HG02938 (cell line): ENCODE measurements at regions not wholly inside any gene's neighbourhood (a gene's known extent, or its start where the extent isn't known, plus 50 kb on each side); places are given as distances from the start of the nearest gene placed in this dataset.

Experiments
- ATAC-seq: cut with Tn5 transposase; IDR thresholded peaks from one replicate; pipeline ENCODE4 v1.9.1; 2021; ENCODE audit warnings: mild to moderate bottlenecking, moderate library complexity; ENCODE audit not compliant: unreplicated experiment

DNA sequence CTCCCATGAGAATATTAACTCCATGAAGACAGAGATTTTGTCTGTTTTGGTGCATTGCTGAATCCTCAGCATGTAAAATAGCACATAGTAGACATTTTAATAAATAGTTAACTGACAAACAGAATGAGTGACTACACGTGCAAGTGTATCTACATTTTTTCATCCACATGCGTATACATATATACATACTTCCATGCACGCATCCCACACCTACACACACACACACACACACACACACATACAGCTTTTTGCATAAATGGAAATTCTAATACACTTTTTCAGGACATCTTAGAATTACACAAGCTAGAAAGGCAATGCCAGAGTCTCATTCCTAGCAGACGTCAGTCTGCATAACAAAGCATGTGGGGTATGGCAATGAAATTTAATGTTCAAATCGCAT lies 139.7 kb upstream of the LRFN2 start:
- no peak for ATAC-seq

DNA sequence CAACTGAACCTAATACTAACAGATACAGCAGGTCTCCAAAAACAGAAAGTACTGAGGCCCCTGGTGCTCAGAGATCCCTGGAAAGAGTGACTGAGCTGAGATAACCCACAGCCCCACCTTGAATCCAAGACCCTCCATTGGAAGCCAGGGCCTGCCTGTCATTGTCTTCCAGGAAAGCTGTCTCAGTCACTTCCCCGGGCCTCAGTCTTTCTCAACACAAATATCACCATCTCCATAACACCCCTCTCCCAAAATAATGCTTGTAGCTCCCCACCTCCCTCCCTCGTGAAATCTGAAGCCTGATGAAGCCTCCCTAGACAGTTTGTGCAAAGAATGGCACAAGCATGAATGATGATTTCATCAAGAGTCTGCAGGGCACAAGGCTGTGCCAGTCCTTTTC lies 138.2 kb upstream of the LRFN2 start:
- ATAC-seq = no peak

DNA sequence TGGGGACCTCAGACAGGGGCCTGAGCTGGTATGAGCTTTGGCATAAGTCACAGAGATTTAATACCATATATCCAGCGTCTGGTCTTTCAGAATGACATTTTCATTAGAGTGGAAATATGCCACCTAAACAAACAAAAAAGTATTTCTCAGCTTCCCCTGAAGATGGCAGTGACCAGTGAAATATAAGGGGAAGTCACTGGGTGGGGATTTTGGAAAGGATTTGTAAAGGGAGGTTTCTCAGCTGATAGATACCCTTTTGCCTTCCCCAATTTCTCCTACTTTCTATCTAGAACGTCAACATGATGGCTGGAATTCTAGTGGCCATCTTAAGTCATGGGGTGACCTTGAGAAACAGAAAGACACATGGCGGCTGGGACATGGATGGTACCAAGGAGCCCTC lies 137.7 kb upstream of the LRFN2 start:
- ATAC-seq = no peak

DNA sequence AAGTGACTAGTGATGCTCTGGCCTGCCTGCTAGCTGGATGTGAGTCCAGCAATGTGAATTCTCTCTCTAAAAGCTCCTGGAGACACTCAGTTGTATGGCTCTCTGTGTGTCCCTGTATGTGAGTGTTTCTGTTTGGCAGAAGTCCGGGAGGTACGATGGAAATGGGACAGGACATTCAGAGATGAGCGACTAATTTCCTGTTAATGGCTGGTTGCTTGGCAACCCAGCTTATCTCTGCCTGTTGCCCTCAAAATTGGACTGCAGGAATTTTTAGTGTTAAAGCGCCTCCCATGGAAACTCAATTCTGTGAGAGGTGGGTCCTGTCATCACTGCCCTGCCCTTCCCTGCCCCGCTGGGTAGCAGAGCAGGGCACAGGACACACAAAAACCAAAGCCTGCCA lies 136.8 kb upstream of the LRFN2 start:
- no peak for ATAC-seq

DNA sequence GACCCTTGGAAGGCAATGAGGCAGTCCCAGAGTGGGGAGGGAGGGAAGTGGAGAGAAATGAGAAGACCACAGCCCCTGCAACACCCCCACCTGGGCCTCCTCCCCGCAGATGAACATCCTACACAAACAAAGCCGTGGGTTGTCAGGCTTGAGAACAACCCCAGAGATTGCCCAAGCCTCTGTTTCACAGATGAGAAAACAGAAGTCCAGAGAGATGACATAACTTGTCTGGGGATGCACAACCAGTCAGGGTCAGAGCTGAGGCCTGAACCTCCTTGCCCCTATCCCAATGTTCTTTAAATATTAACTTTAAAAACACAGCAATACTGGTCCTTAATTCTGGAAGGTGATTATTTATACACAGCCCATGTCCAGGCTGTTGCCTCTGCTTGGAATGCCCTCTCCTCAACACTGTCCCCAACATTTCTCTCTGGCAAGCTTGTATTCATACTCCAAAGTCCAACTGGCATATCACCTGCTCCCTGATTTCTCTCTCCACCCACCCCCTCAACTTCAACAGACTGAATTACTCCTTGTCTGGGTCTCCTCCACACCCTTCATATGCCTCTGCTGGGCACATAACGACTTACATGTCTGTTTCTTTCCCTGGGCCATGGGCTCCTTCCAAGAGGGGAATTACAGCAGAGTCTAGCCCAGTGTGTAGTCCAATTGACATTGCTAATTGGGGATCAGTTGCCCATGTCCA lies 135.5 kb upstream of the LRFN2 start:
- ATAC-seq = no peak

DNA sequence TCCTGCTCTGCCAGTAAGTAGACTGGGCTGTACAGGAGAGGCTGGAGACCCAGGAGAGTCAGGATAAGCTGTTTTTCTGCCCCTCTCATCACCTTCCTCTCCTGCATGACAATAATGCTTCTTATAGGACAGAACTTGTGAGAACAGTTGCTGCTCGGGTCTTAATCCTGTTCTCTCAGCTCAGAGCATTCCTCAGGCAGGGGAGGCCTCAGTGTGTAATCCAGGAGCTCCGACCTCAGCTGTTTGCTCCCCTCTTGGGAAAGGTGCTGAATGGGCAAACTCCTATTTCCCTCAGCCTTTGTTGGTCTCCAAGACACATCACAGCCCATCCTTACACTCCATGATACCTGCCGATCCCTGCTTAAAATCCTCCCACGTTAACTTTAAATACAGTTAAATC lies 134.9 kb upstream of the LRFN2 start:
- no peak for ATAC-seq

DNA sequence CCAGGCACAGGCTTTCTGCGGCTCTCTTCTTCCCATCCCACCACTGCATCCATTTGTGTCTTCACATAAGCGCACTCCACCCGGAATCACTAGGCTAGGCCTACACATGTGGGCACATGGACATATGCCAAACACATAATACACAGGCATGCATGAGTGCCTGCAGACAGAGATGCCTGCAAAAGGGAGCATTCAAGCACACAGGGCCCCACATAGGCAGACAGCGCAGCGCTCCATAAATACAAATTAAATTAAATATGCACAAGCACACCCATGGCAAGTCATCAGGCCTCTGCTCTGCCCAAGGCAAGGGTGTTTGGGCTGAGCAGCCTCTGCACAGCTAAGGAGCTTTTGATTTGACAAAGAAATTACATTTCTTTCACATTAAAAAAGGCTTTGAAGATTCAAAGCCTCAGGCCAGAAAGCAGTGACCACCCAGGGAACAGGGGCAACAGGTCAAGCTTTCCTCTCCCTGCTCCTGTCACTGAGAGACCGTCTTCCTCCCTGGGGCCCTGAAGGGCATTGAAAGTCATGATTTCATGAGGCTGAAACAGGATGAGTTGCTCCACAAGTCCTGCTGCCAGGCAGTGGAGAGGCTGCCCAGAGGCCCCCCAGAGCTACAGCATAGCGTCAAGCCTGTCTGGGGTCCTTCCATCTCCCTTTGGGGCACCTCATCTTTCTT lies 134.2 kb upstream of the LRFN2 start:
- ATAC-seq = no peak

DNA sequence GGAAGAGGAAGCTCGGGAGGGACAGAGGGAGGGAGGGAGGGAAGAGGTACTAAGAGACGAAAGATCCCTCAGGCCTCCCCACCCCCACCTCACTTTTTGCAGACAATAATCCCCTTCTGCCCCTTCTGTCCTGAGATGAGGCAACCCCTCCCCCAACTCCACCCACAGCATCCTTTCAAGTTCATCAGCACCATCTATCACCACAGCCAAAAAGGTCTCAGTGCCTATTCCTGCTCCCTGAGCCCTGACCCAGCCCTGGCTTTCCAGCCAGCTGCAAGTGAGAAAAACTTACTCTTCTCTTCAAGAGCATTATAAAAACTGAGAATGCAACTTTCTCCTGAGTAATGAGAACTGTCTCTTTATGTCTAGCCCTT lies 133.2 kb upstream of the LRFN2 start:
- no peak for ATAC-seq

DNA sequence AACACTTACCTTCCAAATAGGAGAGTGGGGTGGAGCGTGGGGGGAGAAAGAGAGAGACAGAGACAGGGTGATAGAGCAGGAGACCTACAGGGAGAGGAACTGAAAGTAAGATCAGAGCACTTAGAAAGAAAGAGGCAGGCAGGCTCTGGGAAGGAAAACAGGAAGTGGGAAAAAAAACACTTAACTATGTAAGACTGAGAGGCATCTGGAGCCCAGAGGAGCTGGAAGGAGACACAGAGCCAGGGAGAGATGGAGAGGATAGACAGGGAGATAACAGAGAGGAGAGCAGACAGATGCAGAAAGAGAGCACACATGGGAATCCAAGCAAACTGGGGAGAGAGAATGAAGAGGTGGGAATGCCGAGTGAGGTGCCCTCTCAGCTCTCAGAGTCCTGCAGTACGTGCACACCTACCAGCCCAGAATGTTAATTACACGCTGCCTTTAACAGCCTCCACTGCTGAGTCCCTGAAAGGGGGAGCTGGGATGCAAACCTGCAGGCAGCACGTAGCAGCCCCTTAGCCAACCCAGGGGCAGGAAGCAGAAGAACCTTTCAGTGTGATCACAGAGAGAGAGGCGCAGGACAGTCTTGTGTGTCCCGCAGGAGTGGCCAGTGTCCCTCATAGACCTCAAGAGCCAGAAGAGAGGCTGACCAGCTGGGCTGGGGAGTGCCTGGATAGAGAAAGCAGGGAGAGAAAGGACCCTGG lies 132.7 kb upstream of the LRFN2 start:
- peak; percentile 65 for ATAC-seq

DNA sequence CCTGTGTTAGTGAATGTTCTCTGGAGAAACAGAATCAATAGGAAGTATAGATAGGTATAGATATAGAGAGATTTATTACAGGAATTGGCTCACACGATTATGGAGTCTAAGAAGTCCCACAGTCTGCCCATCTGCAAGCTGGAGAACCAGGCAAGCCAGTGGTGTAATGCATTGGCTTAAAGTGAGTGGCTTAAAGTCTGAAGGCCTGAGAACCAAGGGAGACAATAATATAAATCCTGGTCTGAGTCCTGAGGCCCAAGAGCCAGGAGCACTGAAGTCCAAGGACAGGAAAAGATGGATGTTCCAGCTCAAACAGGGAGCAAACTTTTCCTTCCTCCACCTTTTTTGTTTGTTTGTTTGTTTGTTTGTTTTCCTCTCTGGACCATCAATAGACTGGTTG lies 131.2 kb upstream of the LRFN2 start:
- no peak for ATAC-seq

DNA sequence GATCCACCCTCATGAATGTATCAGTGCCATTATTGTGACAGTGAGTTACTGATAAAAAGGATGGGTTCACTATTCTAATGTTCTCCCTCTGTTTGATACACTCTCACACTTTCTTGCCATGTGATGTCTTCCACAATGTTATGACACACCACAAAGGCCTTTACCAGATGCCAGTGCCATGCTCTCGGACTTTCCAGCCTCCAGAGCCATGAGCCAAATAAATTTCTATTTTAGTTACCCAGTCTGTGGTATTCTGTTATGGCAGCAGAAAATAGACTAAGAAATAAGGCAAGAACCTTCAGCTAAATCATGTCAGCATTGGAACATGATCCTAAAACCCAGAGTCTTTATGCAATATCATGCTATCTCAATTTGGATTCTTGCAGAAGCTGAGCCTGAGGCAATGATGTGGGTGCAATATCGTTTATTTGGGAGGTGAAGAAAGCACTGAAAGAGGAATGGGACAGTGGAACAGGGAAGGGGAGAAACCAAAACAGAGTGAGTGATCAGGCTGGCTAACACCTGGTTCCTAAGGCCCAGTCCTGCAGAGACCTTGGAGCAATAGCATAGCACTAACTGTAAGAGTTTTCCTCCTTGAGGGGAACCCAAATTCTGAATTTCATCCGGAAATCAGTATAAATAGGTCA lies 130.4 kb upstream of the LRFN2 start:
- ATAC-seq = no peak

DNA sequence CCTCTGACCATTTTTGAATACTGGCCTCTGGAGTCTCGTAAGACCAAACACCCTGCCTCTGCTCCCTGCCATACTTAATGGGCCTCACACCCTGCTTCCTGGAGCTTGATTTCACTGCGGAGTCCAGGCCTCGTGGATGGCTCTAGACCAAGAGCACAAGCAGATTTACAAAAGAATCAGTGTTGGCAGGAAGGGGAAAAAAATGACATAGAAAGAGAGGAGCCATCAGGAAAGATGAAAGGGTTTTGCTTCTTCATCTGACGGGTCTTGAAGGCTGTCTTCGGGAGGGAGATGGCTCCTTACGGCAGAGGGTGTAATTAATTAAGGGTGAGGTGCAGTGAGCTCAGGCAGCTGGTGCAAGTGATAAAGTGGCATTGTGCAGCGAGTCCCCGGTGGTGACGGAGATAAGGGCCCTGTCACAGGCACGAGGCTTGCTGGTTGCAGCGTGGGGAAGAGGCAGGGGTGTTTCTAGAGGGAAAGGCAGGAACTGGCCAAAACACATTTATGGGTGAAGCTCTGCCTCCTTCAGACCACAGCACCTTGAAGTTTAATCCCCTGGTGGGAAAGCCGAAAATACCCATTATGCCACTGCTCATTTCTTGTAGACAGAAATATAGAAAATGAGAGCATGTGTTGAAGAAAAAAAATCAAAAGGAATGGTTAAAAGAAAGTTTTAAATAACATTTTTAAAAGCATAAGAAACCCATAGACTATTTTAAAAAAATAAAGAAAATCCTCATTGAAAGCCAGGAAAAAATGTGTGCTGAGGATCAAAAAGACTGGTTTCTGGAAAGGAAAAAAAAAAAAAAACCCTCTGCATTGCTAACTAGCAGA lies 128.6 kb upstream of the LRFN2 start:
- no peak for ATAC-seq

DNA sequence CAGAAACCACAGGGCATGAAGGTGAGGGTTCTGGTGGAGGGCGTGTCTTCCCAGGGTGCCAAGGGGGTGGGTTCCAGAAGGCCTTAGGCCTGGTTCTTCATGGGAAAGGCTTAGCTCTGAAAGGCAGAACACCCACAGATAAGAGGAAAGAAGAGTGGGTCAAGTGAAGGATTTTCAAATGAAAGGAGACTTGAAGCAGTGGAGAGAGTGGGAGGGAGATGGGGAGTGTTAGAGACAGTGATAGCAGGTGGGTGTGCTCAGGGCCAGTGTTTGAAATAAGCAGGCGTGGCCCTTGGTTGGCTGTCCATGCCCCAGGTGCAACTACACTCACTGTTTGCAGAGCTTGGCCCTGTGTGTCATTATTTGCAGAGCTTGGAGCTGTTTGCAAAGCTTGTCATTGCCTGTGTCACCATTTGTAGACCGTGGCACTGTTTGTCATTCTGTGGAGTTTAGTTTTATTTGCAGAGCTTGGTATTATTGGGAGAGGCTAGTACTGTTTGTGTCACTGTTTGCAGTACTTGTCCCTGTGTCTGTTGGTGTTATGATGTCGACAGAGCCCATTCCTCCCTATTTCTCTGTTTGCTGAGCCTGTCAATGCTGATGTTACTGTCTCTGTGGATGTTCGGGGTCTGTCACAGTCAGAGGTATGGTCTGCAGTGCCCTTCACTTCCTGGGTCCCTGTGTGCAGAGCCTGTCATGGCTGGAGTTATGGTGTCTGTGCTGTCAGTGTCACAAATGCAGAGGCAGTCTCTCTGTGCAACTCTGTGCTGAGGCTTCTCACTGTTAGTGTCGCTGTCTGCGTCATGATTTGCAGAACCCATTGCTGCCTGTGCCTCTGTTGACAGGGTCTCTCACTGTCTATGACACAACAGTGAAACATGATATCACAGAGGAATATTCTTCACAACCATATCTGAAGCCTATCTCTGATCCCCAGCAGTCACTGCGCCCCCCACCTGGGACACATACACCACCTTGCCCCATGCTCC lies 127.7 kb upstream of the LRFN2 start:
- ATAC-seq = no peak

DNA sequence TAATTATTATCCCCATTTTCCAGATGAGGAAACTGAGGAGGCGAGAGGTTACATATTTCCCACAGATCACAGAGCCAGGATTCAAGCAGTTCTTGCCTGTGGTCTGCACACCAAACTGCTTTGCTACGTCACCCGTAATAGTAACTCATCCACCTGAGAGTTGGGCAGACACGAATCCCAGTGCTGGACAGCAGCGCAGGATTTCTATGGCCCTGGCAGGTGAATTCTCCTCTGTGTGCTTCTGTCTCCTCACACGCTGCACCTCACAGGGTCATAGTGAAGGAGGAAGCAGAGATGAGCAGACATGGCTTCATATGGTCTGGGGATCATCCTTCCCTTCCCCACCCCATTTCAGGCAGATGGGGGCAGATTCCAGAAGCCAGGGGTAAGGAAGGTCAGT lies 127.0 kb upstream of the LRFN2 start:
- no peak for ATAC-seq

DNA sequence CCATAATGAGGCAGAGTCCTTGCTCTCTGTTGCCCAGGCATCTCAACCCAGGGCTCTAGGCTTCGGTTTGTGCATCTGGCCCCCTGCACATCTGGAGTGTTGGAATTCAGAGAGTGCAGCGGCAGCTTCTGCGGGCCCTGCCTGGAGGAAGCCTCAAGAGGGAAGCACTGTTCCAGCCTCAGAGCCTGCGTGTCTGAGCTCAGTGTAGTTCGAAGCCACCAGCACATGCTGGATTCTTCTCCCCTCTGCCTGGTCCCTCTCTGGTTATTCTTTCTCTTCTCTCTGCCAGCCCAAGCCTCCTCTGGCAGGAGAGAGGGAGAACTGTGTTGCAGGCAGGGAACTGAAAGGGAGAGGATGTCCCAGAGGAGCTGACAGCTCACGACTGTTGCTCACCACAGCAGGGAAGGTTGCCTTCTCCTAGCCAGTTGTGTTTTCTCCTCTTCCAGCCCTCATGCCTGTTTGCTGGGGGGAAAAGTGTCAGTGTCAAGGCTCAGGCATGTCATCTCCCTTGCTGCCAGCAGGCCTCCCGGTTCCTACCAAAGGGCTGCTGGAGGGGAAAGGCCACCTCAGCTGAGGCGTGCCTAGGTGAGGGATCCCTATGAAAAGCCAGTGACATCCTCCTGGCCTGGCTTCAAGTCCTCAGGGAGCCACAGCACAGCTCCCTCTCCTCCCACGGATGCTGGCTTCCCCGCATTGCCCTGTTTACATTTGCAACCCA lies 126.0 kb upstream of the LRFN2 start:
- ATAC-seq = no peak

DNA sequence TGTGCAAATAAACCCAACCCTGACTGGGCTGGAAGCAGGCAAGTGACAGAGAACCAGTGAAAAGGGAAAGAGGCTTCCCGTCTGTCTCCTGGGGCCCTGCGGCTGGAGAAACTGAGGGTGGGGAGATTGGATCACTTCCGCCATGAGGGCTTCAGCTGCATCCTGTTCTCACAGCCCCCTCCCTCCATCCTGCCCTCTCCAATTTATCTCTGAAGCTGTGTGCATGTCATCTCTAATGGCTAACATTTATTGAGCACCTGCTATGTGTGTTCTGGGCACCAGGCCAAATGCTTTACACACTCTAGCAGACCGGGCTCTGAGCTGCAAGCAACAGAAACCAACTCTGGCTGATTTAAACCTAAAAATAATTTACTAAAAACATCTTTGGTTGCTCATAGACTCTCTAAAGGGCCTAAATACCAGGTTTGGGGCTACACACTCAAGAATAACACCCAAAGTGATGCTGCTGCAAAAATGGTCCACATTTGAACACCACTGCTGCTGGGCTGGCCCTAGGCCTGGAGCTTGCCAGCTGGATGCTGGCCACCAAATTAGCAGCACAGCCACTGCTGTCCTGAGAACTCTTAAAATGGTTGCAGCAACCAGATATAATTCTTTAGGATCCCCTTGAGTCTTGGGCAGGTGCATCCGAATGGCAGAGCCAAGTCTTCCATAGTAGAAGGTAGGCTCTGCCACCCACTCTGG lies 123.6 kb upstream of the LRFN2 start:
- ATAC-seq = no peak

DNA sequence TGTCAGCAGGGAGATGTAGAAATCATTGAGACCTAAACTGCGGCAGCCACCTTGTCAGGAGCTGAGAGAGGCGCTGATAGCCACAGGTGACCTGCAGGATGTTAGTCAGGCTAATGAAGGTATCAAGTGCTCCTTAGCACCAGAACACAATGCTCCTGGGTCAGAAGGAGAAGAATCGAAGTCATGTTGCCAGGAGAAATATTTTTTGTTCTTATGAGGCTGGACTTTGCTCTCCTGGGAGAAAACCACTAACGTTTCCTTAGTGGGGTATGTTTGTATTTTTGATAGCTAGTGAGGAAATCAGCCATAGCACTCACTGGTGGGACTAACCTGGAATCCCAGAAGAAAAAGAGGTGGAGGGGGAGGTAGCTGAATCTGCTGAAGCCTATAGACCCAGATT lies 120.9 kb upstream of the LRFN2 start:
- no peak for ATAC-seq

DNA sequence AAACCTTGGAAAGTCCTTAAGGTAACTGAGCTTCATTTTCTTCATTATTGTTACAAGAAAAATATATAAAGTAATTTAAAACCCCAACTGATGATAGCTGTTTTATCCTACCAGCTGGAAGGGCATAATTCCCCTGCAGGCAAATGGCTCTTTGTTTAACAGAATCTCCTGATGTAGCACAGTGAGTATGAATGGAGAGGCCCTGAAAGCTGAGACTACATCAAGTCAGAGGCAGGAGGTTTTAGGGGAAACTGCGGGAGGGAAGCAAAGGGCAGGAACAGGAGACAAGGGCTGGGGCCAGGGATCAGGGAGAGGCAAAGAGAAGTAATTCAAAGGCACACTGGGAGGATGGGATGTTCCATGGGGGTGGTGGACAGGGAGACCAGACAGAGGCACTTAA lies 119.0 kb upstream of the LRFN2 start:
- no peak for ATAC-seq
